H1 (cell line): ENCODE measurements at regions not wholly inside any gene's neighbourhood (a gene's known extent, or its start where the extent isn't known, plus 50 kb on each side); places are given as distances from the start of the nearest gene placed in this dataset.

Experiments used
- CTCF ChIA-PET: fragments of 300-600 bp; sonication (Branson Sonifier 250); formaldehyde crosslinking; loops from one replicate; lab custom pipeline; 2021; ENCODE audit not compliant: partially characterized antibody; lab: Charles Lee
- POLR2A ChIA-PET: fragments of 300-600 bp; sonication (Branson Sonifier 250); formaldehyde crosslinking; loops from one replicate; lab custom pipeline; 2021; ENCODE audit warnings: inconsistent platforms; ENCODE audit not compliant: partially characterized antibody; lab: Charles Lee
- DNase-seq, 2 experiments: peaks; one replicate each; pipeline versions ENCODE4 v3.0.0 to v3.0.0-alpha.2; 2010 to 2022; ENCODE audit warnings: low spot score in 2 of 2, low read depth in 1 of 2, mixed read lengths in 1 of 2
- FAIRE-seq: peaks from 2 replicates; lab custom pipeline; 2011; peaks lifted over from hg19 to GRCh38; lab: Jason Lieb, UNC
- H2AFZ ChIP-seq: 2 replicates; pipeline ENCODE4 v1.8.1; 2012; ENCODE audit warnings: low read length, inconsistent platforms
- H2AK5ac ChIP-seq: 2 replicates; pipeline ENCODE4 v1.6.1; 2013; ENCODE audit warnings: low read depth, low read length
- H2BK120ac ChIP-seq: replicated peaks from 2 replicates; pipeline ENCODE3; 2013; ENCODE audit warnings: low read depth, low read length, inconsistent platforms
- H2BK12ac ChIP-seq: 2 replicates; pipeline ENCODE4 v1.6.1; 2013; ENCODE audit warnings: low read depth, low read length
- H2BK15ac ChIP-seq: 2 replicates; pipeline ENCODE4 v1.6.1; 2013; ENCODE audit warnings: low read length
- H2BK20ac ChIP-seq: 2 replicates; pipeline ENCODE4 v1.6.1; 2013; ENCODE audit warnings: low read length
- H2BK5ac ChIP-seq: 2 replicates; pipeline ENCODE4 v1.6.1; 2013; ENCODE audit warnings: low read depth, low read length
- H3K14ac ChIP-seq: 2 replicates; pipeline ENCODE4 v1.6.1; 2013; ENCODE audit warnings: inconsistent platforms; ENCODE audit not compliant: insufficient read length
- H3K18ac ChIP-seq: 2 replicates; pipeline ENCODE4 v1.6.1; 2013; ENCODE audit warnings: low read length; ENCODE audit errors: extremely low read depth
- H3K23ac ChIP-seq: 2 replicates; pipeline ENCODE4 v1.6.1; 2013; ENCODE audit warnings: inconsistent platforms; ENCODE audit not compliant: insufficient read length
- H3K23me2 ChIP-seq: 2 replicates; pipeline ENCODE4 v1.6.1; 2013; ENCODE audit warnings: low read depth, low read length
- H3K27ac ChIP-seq: 2 replicates; pipeline ENCODE4 v1.6.1; 2011; ENCODE audit warnings: low read depth, low read length, inconsistent platforms
- H3K27me3 ChIP-seq, 4 experiments: replicated peaks in 1 of 4; 1 replicate in 1 of 4; 2 replicates in 3 of 4; pipeline versions ENCODE4 v1.6.1 to v1.8.1; 2011 to 2013; ENCODE audit warnings: low read length in 3 of 4, mild to moderate bottlenecking in 3 of 4, inconsistent platforms in 2 of 4, mixed read lengths in 2 of 4, moderate library complexity in 1 of 4; ENCODE audit not compliant: control insufficient read depth in 3 of 4, insufficient read depth in 3 of 4; ENCODE audit errors: extremely low read depth in 1 of 4
- H3K36me3 ChIP-seq, 4 experiments: 2 replicates each; pipeline versions ENCODE4 v1.6.1 to v1.8.1; 2011 to 2013; ENCODE audit warnings: mild to moderate bottlenecking in 4 of 4, low read length in 3 of 4, moderate library complexity in 2 of 4, control low read depth in 1 of 4, inconsistent platforms in 1 of 4; ENCODE audit not compliant: insufficient read depth in 4 of 4, control insufficient read depth in 2 of 4
- H3K4ac ChIP-seq: replicated peaks from 2 replicates; pipeline ENCODE3; 2013; ENCODE audit warnings: low read length, low read depth, mixed read lengths, inconsistent platforms; ENCODE audit not compliant: insufficient read length
- H3K4me1 ChIP-seq, 4 experiments: replicated peaks in 1 of 4; 1 replicate in 1 of 4; 2 replicates in 3 of 4; pipeline versions ENCODE4 v1.6.1 to v1.8.1; 2011 to 2013; ENCODE audit warnings: low read length in 3 of 4, inconsistent platforms in 2 of 4, mixed read lengths in 1 of 4; ENCODE audit not compliant: insufficient read depth in 4 of 4, control insufficient read depth in 3 of 4
- H3K4me2 ChIP-seq, 2 experiments: 2 replicates each; pipeline versions ENCODE4 v1.6.1 to v1.8.1; 2011 to 2013; ENCODE audit warnings: low read depth in 2 of 2, low read length in 2 of 2, control low read depth in 1 of 2, inconsistent platforms in 1 of 2, mild to moderate bottlenecking in 1 of 2; ENCODE audit not compliant: insufficient read depth in 1 of 2
- H3K4me3 ChIP-seq, 4 experiments: fragments of 200-600, 300-600 bp in 1 of 4; sonication (generic), shearing (Covaris generic), sonication (Bioruptor Twin) in 1 of 4; 2 replicates each; pipeline versions ENCODE4 v1.5.1 to v1.8.1; 2011 to 2016; ENCODE audit warnings: low read length in 4 of 4, low read depth in 3 of 4, control low read depth in 2 of 4, inconsistent platforms in 2 of 4, mild to moderate bottlenecking in 2 of 4, mixed read lengths in 1 of 4, moderate library complexity in 1 of 4; ENCODE audit not compliant: insufficient read depth in 2 of 4; ENCODE audit errors: extremely low read depth in 1 of 4
- H3K56ac ChIP-seq: replicated peaks from 2 replicates; pipeline ENCODE3; 2013; ENCODE audit warnings: low read depth, mild to moderate bottlenecking, mixed read lengths, low read length, inconsistent platforms; ENCODE audit not compliant: insufficient read length
- H3K79me1 ChIP-seq: 2 replicates; pipeline ENCODE4 v1.6.1; 2013; ENCODE audit warnings: low read depth, low read length, control low read depth
- H3K79me2 ChIP-seq, 2 experiments: 2 replicates each; pipeline versions ENCODE4 v1.6.1 to v1.8.1; 2012 to 2013; ENCODE audit warnings: low read length in 2 of 2, mild to moderate bottlenecking in 2 of 2, inconsistent platforms in 1 of 2; ENCODE audit not compliant: insufficient read depth in 2 of 2, control insufficient read depth in 1 of 2
- H3K9ac ChIP-seq, 4 experiments: replicated peaks in 1 of 4; 1 replicate in 1 of 4; 2 replicates in 3 of 4; pipeline versions ENCODE4 v1.6.1 to v1.8.1; 2011 to 2013; ENCODE audit warnings: low read depth in 3 of 4, low read length in 3 of 4, control low read depth in 2 of 4, mild to moderate bottlenecking in 2 of 4, moderate library complexity in 2 of 4, inconsistent platforms in 1 of 4; ENCODE audit errors: extremely low read depth in 1 of 4
- H3K9me3 ChIP-seq, 2 experiments: 2 replicates each; pipeline versions ENCODE4 v1.6.1 to v1.8.1; 2012 to 2013; ENCODE audit warnings: mild to moderate bottlenecking in 2 of 2, moderate library complexity in 2 of 2, control low read depth in 1 of 2, inconsistent platforms in 1 of 2, low read depth in 1 of 2, low read length in 1 of 2, mixed read lengths in 1 of 2; ENCODE audit not compliant: insufficient read depth in 2 of 2
- H4K20me1 ChIP-seq, 2 experiments: replicated peaks in 1 of 2; 2 replicates each; pipeline versions ENCODE3 to v1.8.1; 2011 to 2013; ENCODE audit warnings: inconsistent platforms in 2 of 2, low read length in 2 of 2, mild to moderate bottlenecking in 1 of 2; ENCODE audit not compliant: insufficient read depth in 2 of 2, control insufficient read depth in 1 of 2
- H4K5ac ChIP-seq: 2 replicates; pipeline ENCODE4 v1.6.1; 2013; ENCODE audit warnings: low read length, low read depth, mixed read lengths, inconsistent platforms; ENCODE audit not compliant: insufficient read length
- H4K8ac ChIP-seq: 2 replicates; pipeline ENCODE4 v1.8.0; 2013; ENCODE audit warnings: mild to moderate bottlenecking, moderate library complexity, low read length, inconsistent platforms; ENCODE audit not compliant: insufficient read depth; ENCODE audit errors: extremely low read depth
- H4K91ac ChIP-seq: replicated peaks from 2 replicates; pipeline ENCODE3; 2013; ENCODE audit warnings: low read length, mixed read lengths, inconsistent platforms; ENCODE audit not compliant: insufficient read length
- BACH1 ChIP-seq: IDR thresholded peaks from 2 replicates; pipeline ENCODE4 v1.6.1; 2012; ENCODE audit warnings: low read length, improper control_type of control experiment
- CBX8 ChIP-seq: fragments of 300-800, 300-1000 bp; sonication (generic); IDR thresholded peaks from 2 replicates; pipeline ENCODE4 v1.7.1; 2016; ENCODE audit warnings: low read depth, low read length, borderline replicate concordance
- CHD2 ChIP-seq: IDR thresholded peaks from 2 replicates; pipeline ENCODE4 v1.6.1; 2012; ENCODE audit warnings: low read length, improper control_type of control experiment
- KDM5A ChIP-seq: fragments of 200-600 bp; IDR thresholded peaks from 2 replicates; pipeline ENCODE4 v1.7.1; 2012; ENCODE audit warnings: mild to moderate bottlenecking, low read length, inconsistent platforms, mixed read lengths
- POLR2A ChIP-seq, 2 experiments: IDR thresholded peaks; 1 replicate in 1 of 2; 2 replicates in 1 of 2; pipeline ENCODE4 v1.6.1; 2011; ENCODE audit warnings: low read depth in 2 of 2, low read length in 2 of 2, mild to moderate bottlenecking in 2 of 2; ENCODE audit errors: control extremely low read depth in 1 of 2
- RNF2 ChIP-seq: fragments of 200-900, 300-1000 bp; sonication (generic); IDR thresholded peaks from 2 replicates; pipeline ENCODE4 v1.7.1; 2016; ENCODE audit warnings: borderline replicate concordance, low read depth, mild to moderate bottlenecking, antibody characterized with exemption, low read length; ENCODE audit not compliant: poor library complexity, severe bottlenecking; ENCODE audit errors: missing control alignments
- SP2 ChIP-seq: IDR thresholded peaks from 2 replicates; pipeline ENCODE4 v1.6.1; 2012; ENCODE audit warnings: mild to moderate bottlenecking, low read length, inconsistent platforms
- SP4 ChIP-seq: IDR thresholded peaks from 2 replicates; pipeline ENCODE4 v1.6.1; 2012; ENCODE audit warnings: low read length, inconsistent platforms
- TEAD4 ChIP-seq: IDR thresholded peaks from 2 replicates; pipeline ENCODE4 v1.6.1; 2012; ENCODE audit warnings: low read depth, low read length, inconsistent platforms, mixed read lengths
- YY1 ChIP-seq: IDR thresholded peaks from 2 replicates; pipeline ENCODE4 v1.6.1; 2011; ENCODE audit warnings: low read depth, mild to moderate bottlenecking, low read length
- ZNF274 ChIP-seq: IDR thresholded peaks from 2 replicates; pipeline ENCODE4 v1.7.0; 2012; ENCODE audit warnings: low read length, borderline replicate concordance; ENCODE audit errors: extremely low read depth
- whole genome bisulfite sequencing, 2 experiments: shearing (Covaris generic) in 1 of 2; methylation state at CpG; one replicate each; pipeline versions ENCODE4 v1.1.6 to v1.1.7; 2013 to 2015; ENCODE audit warnings: low lambda C conversion rate in 2 of 2, mixed read lengths in 2 of 2, inconsistent platforms in 1 of 2, low coverage in 1 of 2, missing lambda C conversion rate in 1 of 2; ENCODE audit not compliant: insufficient replicate concordance in 2 of 2, insufficient coverage in 1 of 2, insufficient read length in 1 of 2; ENCODE audit errors: extremely low coverage in 1 of 2, missing lambda C conversion rate in 1 of 2; 5-methylcytosine and 5-hydroxymethylcytosine counted together
- TF ChIP-seq, protein P1 (sequence below): IDR thresholded peaks from 2 replicates; pipeline ENCODE4 v1.6.1; 2012; ENCODE audit warnings: low read length, inconsistent platforms

DNA sequence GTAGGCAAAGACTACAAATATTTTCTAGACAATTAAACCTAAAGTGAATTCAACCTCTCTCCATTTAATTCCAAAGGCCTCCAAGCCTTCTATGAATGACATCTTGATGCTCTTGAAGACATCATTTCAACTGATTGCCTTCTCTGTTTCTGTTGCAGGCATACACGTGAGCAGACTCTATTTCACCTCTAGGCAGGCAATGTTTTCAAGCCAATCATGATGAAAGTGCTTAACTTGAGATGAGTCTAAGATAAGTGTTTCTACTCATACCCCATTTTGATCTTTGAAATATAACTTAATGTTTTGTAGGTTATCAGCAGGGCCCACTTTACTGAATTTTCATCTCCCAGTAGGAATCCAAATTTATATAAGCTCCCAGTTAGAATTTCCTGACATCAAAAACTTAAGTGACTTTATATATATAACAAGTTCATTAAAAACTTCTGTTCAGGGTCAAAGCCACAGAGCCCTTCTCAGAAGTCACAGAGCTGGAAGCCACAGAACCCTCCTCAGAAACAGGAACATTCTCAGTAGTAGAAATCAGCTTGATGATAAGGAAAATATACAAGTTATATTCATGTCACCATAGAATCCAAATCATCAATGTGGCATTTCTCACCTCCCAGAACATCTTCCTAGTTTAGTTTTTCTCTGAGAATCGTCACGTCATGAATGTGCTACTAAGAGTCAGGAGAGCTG, 108.5 kb downstream of the PHLDA1 start:
- Histone ChIP-seq H3K56ac (no peak overlapping the region), H2BK12ac (no peak overlapping the region), H3K23me2 (no peaks in the 10 kb centered on the region; the same call in 1 of the 2 replicates), H3K9me3 (peaks cover 14% of the 10 kb centered on the region in 2 experiments; a peak in 3 of 4 replicates), H2AFZ (no peak overlapping the region), H3K9ac (no peak overlapping the region), H3K27me3 (no peaks in the 10 kb centered on the region), H2BK5ac (no peak overlapping the region), H3K14ac (no peak overlapping the region), H3K27ac (no peak overlapping the region), H2BK20ac (no peak overlapping the region), H2BK120ac (no peak overlapping the region), H4K5ac (no peak overlapping the region), H4K91ac (no peak overlapping the region), H3K23ac (no peak overlapping the region), H4K20me1 (no peaks in the 10 kb centered on the region), H3K79me2 (no peaks in the 10 kb centered on the region), H3K18ac (no peak overlapping the region), H3K79me1 (no peaks in the 10 kb centered on the region), H3K4me2 (no peak overlapping the region), H3K4ac (no peak overlapping the region), H3K36me3 (0 out of 8 replicates have a peak, but pooled peaks cover 0 to 4% (median 0%) of the 10 kb centered on the region in 4 experiments), H4K8ac (no peak overlapping the region), H2AK5ac (no peak overlapping the region), H3K4me3 (no peak overlapping the region), H3K4me1 (0 out of 7 replicates have a peak, but pooled peaks cover 0 to 3% (median under 1%) of the 10 kb centered on the region in 4 experiments), H2BK15ac (no peak overlapping the region)
- WGBS, 2 experiments = 88% methylated on average over 3 of the region's 3 CpGs; no CpG with 5 or more reads in 1 of the 2 experiments
- ChIA-PET POLR2A (interaction anchor here (0.7 kb wide), 1 partner anchor 1154 kb away, joined by 3 read pairs; no protein-coding TSS in a partner anchor), CTCF (interaction anchor here (0.9 to 1.2 kb wide), 3 partner anchors 12 to 17 kb away, joined by 3 to 5 read pairs (median 4); no protein-coding TSS in a partner anchor)
- no peak for DNase-seq
- FAIRE-seq = no peak
- no peak for TF ChIP-seq YY1
- TF ChIP-seq, protein P1, sequence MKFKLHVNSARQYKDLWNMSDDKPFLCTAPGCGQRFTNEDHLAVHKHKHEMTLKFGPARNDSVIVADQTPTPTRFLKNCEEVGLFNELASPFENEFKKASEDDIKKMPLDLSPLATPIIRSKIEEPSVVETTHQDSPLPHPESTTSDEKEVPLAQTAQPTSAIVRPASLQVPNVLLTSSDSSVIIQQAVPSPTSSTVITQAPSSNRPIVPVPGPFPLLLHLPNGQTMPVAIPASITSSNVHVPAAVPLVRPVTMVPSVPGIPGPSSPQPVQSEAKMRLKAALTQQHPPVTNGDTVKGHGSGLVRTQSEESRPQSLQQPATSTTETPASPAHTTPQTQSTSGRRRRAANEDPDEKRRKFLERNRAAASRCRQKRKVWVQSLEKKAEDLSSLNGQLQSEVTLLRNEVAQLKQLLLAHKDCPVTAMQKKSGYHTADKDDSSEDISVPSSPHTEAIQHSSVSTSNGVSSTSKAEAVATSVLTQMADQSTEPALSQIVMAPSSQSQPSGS = no peak
- no peak for TF ChIP-seq RNF2
- no peak for TF ChIP-seq SP2
- TF ChIP-seq TEAD4 = no peak
- no peak for TF ChIP-seq ZNF274
- TF ChIP-seq BACH1 = no peak
- TF ChIP-seq CHD2 = no peak
- TF ChIP-seq POLR2A (IDR thresholded peaks at IDR 0.05; ENCODE audit: control extremely low read depth in 1 of 2, low read depth in 2 of 2, low read length in 2 of 2) = no peak
- no peak for TF ChIP-seq SP4
- TF ChIP-seq CBX8 = no peak
- no peak for TF ChIP-seq KDM5A
